Endothelial cell (in vitro differentiated cells): ENCODE measurements at regions not wholly inside any gene's neighbourhood (a gene's known extent, or its start where the extent isn't known, plus 50 kb on each side); places are given as distances from the start of the nearest gene placed in this dataset.

Experiments
- DNase-seq: peaks from one replicate; pipeline ENCODE4 v3.0.0; 2021; ENCODE audit warnings: low spot score
- H3K27ac Mint-ChIP-seq: one replicate; pipeline ENCODE4 v1.8.0; 2021; ENCODE audit warnings: mixed read lengths, inconsistent platforms; ENCODE audit not compliant: unreplicated experiment
- H3K27me3 Mint-ChIP-seq: one replicate; pipeline ENCODE4 v1.8.0; 2021; ENCODE audit warnings: mild to moderate bottlenecking, moderate library complexity, mixed read lengths, inconsistent platforms; ENCODE audit not compliant: unreplicated experiment
- H3K36me3 Mint-ChIP-seq: one replicate; pipeline ENCODE4 v1.8.0; 2021; ENCODE audit warnings: mild to moderate bottlenecking, low read depth, mixed read lengths, inconsistent platforms; ENCODE audit not compliant: unreplicated experiment
- H3K4me1 Mint-ChIP-seq: one replicate; pipeline ENCODE4 v1.8.0; 2021; ENCODE audit warnings: mild to moderate bottlenecking, mixed read lengths, inconsistent platforms; ENCODE audit not compliant: unreplicated experiment
- H3K4me3 Mint-ChIP-seq: one replicate; pipeline ENCODE4 v1.8.0; 2021; ENCODE audit warnings: mild to moderate bottlenecking, mixed read lengths, inconsistent platforms; ENCODE audit not compliant: unreplicated experiment
- H3K9me3 Mint-ChIP-seq: one replicate; pipeline ENCODE4 v1.8.0; 2021; ENCODE audit warnings: mixed read lengths, inconsistent platforms; ENCODE audit not compliant: unreplicated experiment
- CTCF ChIP-seq: fragments of 200-600 bp; sonication (generic); IDR thresholded peaks from one replicate; pipeline ENCODE4 v1.5.0; 2021; ENCODE audit warnings: antibody characterized with exemption; ENCODE audit not compliant: unreplicated experiment

GRCh38 chr6:51098246-51098645, 279.6 kb downstream of the TFAP2B start:
- H3K4me1 Mint-ChIP-seq, result no peaks in the 10 kb centered on the region

GRCh38 chr6:51098791-51099190, 280.1 kb downstream of the TFAP2B start:
- H3K9me3 Mint-ChIP-seq, result no peaks in the 10 kb centered on the region
- H3K36me3 Mint-ChIP-seq, result no peaks in the 10 kb centered on the region
- H3K27me3 Mint-ChIP-seq, result peaks cover 2% of the 10 kb centered on the region
- no peak for DNase-seq
- no peak overlapping the region for H3K27ac Mint-ChIP-seq
- no peak overlapping the region for H3K4me3 Mint-ChIP-seq
- TF ChIP-seq CTCF, result no peak
- H3K4me1 Mint-ChIP-seq, result no peaks in the 10 kb centered on the region

More at GRCh38 chr6:51098246-51098645, 279.6 kb downstream of the TFAP2B start:
- Mint-ChIP-seq H3K9me3 (no peaks in the 10 kb centered on the region), H3K27ac (no peak overlapping the region), H3K4me3 (no peak overlapping the region), H3K36me3 (no peaks in the 10 kb centered on the region), H3K27me3 (peaks cover 2% of the 10 kb centered on the region)
- TF ChIP-seq CTCF, result no peak
- no peak for DNase-seq

GRCh38 chr6:51099201-51099600, 280.5 kb downstream of the TFAP2B start:
- H3K4me1 Mint-ChIP-seq, result no peaks in the 10 kb centered on the region
- TF ChIP-seq CTCF, result no peak
- no peak for DNase-seq
- peaks cover 2% of the 10 kb centered on the region for H3K27me3 Mint-ChIP-seq
- no peaks in the 10 kb centered on the region for H3K9me3 Mint-ChIP-seq
- H3K27ac Mint-ChIP-seq, result no peak overlapping the region
- no peak overlapping the region for H3K4me3 Mint-ChIP-seq
- H3K36me3 Mint-ChIP-seq, result no peaks in the 10 kb centered on the region

- no peak for DNase-seq
- H3K4me1 Mint-ChIP-seq, result no peaks in the 10 kb centered on the region
- H3K9me3 Mint-ChIP-seq, result no peaks in the 10 kb centered on the region
- H3K27ac Mint-ChIP-seq, result no peak overlapping the region
- H3K27me3 Mint-ChIP-seq, result no peaks in the 10 kb centered on the region
- TF ChIP-seq CTCF, result no peak
- H3K36me3 Mint-ChIP-seq, result no peaks in the 10 kb centered on the region
- H3K4me3 Mint-ChIP-seq, result no peak overlapping the region
These were observed 286.7 kb downstream of the TFAP2B start for GRCh38 chr6:51105357-51105756.

- no peak for TF ChIP-seq CTCF
- Mint-ChIP-seq H3K9me3 (no peaks in the 10 kb centered on the region), H3K27me3 (no peaks in the 10 kb centered on the region), H3K27ac (no peak overlapping the region), H3K4me1 (no peaks in the 10 kb centered on the region), H3K4me3 (no peak overlapping the region), H3K36me3 (no peaks in the 10 kb centered on the region)
- no peak for DNase-seq
These were observed 289.1 kb downstream of the TFAP2B start for GRCh38 chr6:51107769-51108203.
